ENCODE measurements at regions not wholly inside any gene's neighbourhood (a gene's known extent, or its start where the extent isn't known, plus 50 kb on each side); places are given as distances from the start of the nearest gene placed in this dataset.

- intact Hi-C loops (cut with micrococcal nuclease) = no loop called here
- no peak overlapping the region for H3K9ac ChIP-seq (ENCODE audit: insufficient read depth in 1 of 2, low read depth in 2 of 2, low read length in 2 of 2)
Observed at GRCh38 chr10:6985644-6986043, 405.6 kb upstream of the PRKCQ start.

GRCh38 chr10:6984971-6985370 lies 404.9 kb upstream of the PRKCQ start:
- no peak for FAIRE-seq
- WGBS (ENCODE audit: insufficient coverage, low coverage, missing lambda C conversion rate) = 64% methylated on average over 2 of the region's 2 CpGs

More at GRCh38 chr10:6985644-6986043, 405.6 kb upstream of the PRKCQ start:
- no TSS peak for BruUV-seq (replicated peaks)
- Histone ChIP-seq H3K9me1 (ENCODE audit: control insufficient read depth, insufficient read depth, low read length) (no peaks in the 10 kb centered on the region), H3K4me3 (no peak overlapping the region), H3K9me3 (replicated peaks; ENCODE audit: control insufficient read depth, insufficient read depth, low read depth, low read length) (no peaks in the 10 kb centered on the region), H3K27ac (ENCODE audit: extremely low read depth, low read depth, low read length) (no peak overlapping the region), H3K4me1 (replicated peaks in 1 of 2; ENCODE audit: control insufficient read depth in 2 of 2, insufficient read depth in 2 of 2, low read length in 2 of 2) (no peaks in the 10 kb centered on the region), H3K27me3 (ENCODE audit: control insufficient read depth in 2 of 2, insufficient read depth in 2 of 2, low read length in 2 of 2) (no peaks in the 10 kb centered on the region), H3K36me3 (ENCODE audit: control insufficient read depth, insufficient read depth, low read length) (no peaks in the 10 kb centered on the region), H4K20me1 (replicated peaks; ENCODE audit: control insufficient read depth, insufficient read depth, low read length) (no peaks in the 10 kb centered on the region), H2AFZ (ENCODE audit: low read depth, low read length) (no peak overlapping the region), H3K4me2 (ENCODE audit: insufficient read depth, low read length) (no peak overlapping the region), H3K79me2 (ENCODE audit: control insufficient read depth, insufficient read depth, low read length) (no peaks in the 10 kb centered on the region)
- ChIA-PET POLR2A (no interaction called here), CTCF (ENCODE audit: low intra/inter-chr PET ratio) (no interaction called here)
- DNase-seq (ENCODE audit: extremely low read depth in 1 of 4, low spot score in 3 of 4) = no peak
- in situ Hi-C loops (cut with MboI) = no loop called here
- whole genome bisulfite sequencing (ENCODE audit: insufficient coverage, low coverage, missing lambda C conversion rate) = 85% methylated on average over 8 of the region's 9 CpGs
- ATAC-seq = no peak
- TF ChIP-seq ZNF143 (CRISPR knock-in tag; IDR thresholded peaks at IDR 0.05) (no peak), RBFOX2 (IDR thresholded peaks at IDR 0.05; ENCODE audit: low read depth, low read length) (no peak), POLR2AphosphoS2 (IDR thresholded peaks at IDR 0.05; ENCODE audit: low read length) (no peak), NFE2L1 (tag; IDR thresholded peaks at IDR 0.05; ENCODE audit: borderline replicate concordance, low read depth) (no peak), RBBP5 (IDR thresholded peaks at IDR 0.05; ENCODE audit: borderline replicate concordance, insufficient read depth, low read length, poor library complexity, severe bottlenecking) (no peak), PURB (CRISPR knock-in tag; IDR thresholded peaks at IDR 0.05; ENCODE audit: low read depth) (no peak), ZNF766 (CRISPR knock-in tag; conservative IDR thresholded peaks at IDR 0.05) (no peak), BMI1 (IDR thresholded peaks at IDR 0.05; ENCODE audit: low read length) (no peak), ETV6 (IDR thresholded peaks at IDR 0.05; ENCODE audit: borderline replicate concordance in 1 of 2, low read depth in 2 of 2, low read length in 1 of 2) (no peak), ETV6 (CRISPR knock-in tag; IDR thresholded peaks at IDR 0.05; ENCODE audit: borderline replicate concordance) (no peak)
- FAIRE-seq = no peak

More at GRCh38 chr10:6984971-6985370, 404.9 kb upstream of the PRKCQ start:
- no TSS peak for BruUV-seq (replicated peaks)
- no peaks in the 10 kb centered on the region for H3K4me1 ChIP-seq (replicated peaks in 1 of 2; ENCODE audit: control insufficient read depth in 2 of 2, insufficient read depth in 2 of 2, low read length in 2 of 2)
- H3K36me3 ChIP-seq (ENCODE audit: control insufficient read depth, insufficient read depth, low read length) = no peaks in the 10 kb centered on the region
- ATAC-seq (no peak), DNase-seq (ENCODE audit: extremely low read depth in 1 of 4, low spot score in 3 of 4) (no peak)
- TF ChIP-seq HDAC3 (IDR thresholded peaks at IDR 0.05; ENCODE audit: borderline replicate concordance, partially characterized antibody) (no peak), HCFC1 (IDR thresholded peaks at IDR 0.05; ENCODE audit: low read depth, low read length) (no peak), TCF15 (CRISPR knock-in tag; IDR thresholded peaks at IDR 0.05) (no peak), KLF13 (tag; IDR thresholded peaks at IDR 0.05; ENCODE audit: borderline replicate concordance, low read depth) (no peak), SMAD3 (CRISPR knock-in tag; conservative IDR thresholded peaks at IDR 0.05) (no peak), HNRNPH1 (optimal IDR thresholded peaks at IDR 0.05; ENCODE audit: low read depth, low read length) (no peak), HIVEP1 (CRISPR knock-in tag; IDR thresholded peaks at IDR 0.05) (no peak), RNF219 (CRISPR knock-in tag; IDR thresholded peaks at IDR 0.05) (no peak), NCOA4 (IDR thresholded peaks at IDR 0.05; ENCODE audit: partially characterized antibody) (no peak), POLR2AphosphoS5 (IDR thresholded peaks at IDR 0.05; ENCODE audit: control insufficient read depth, insufficient read depth, low read depth, low read length) (no peak), SRSF3 (IDR thresholded peaks at IDR 0.05; ENCODE audit: insufficient read depth, low read length) (no peak)
- intact Hi-C loops (cut with micrococcal nuclease) (no loop called here), in situ Hi-C loops (cut with MboI) (no loop called here)
- H2AFZ ChIP-seq (ENCODE audit: low read depth, low read length) = no peak overlapping the region
- H3K9ac ChIP-seq (ENCODE audit: insufficient read depth in 1 of 2, low read depth in 2 of 2, low read length in 2 of 2) = no peak overlapping the region
- H3K79me2 ChIP-seq (ENCODE audit: control insufficient read depth, insufficient read depth, low read length) = no peaks in the 10 kb centered on the region
- CTCF ChIA-PET (ENCODE audit: low intra/inter-chr PET ratio) = no interaction called here
- no peaks in the 10 kb centered on the region for H4K20me1 ChIP-seq (replicated peaks; ENCODE audit: control insufficient read depth, insufficient read depth, low read length)
- POLR2A ChIA-PET = interaction anchor here (1.0 to 1.1 kb wide), 2 partner anchors 9 to 12 kb away, joined by 3 to 4 read pairs; no protein-coding TSS in a partner anchor
- H3K27ac ChIP-seq (ENCODE audit: extremely low read depth, low read depth, low read length) = no peak overlapping the region
- H3K9me3 ChIP-seq (replicated peaks; ENCODE audit: control insufficient read depth, insufficient read depth, low read depth, low read length) = no peaks in the 10 kb centered on the region
- no peaks in the 10 kb centered on the region for H3K9me1 ChIP-seq (ENCODE audit: control insufficient read depth, insufficient read depth, low read length)
- H3K27me3 ChIP-seq (ENCODE audit: control insufficient read depth in 2 of 2, insufficient read depth in 2 of 2, low read length in 2 of 2) = no peaks in the 10 kb centered on the region
- no peak overlapping the region for H3K4me2 ChIP-seq (ENCODE audit: insufficient read depth, low read length)
- H3K4me3 ChIP-seq = no peak overlapping the region
